ENCODE measurements at regions not wholly inside any gene's neighbourhood (a gene's known extent, or its start where the extent isn't known, plus 50 kb on each side); places are given as distances from the start of the nearest gene placed in this dataset.

DNA sequence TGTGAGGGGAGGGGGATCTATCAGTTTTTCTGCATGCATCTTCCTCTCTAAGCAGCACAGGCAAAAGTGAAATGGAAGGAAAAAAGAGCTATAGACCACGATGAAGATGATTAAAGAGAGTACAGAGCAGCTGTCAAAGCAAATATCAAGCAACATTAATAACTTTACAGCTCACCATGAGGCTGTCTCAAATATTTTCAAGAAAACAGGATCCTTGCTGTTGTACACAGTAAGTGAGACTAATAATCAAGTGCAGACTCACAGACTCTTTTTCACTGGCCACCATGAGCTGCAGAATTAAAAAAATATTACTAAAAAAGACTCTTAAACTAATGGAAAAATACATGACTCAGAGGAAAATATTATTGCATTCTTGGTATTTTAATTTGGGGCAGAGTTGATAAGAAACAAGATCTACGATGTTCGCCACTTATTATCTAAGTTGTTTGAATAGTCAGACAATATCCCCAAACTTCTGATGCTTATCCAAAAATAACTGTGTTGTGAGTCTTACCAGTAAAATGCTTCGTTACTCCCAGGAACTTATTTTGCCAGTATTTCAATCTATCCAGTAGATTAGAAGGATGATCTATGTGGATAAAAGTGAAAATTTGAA lies 817.5 kb upstream of the ALCAM start:
- DNase-seq (ENCODE audit: low read depth), result no peak
- H3K4me3 ChIP-seq (ENCODE audit: low read depth, low read length), result no peak overlapping the region
- TF ChIP-seq, protein P1, sequence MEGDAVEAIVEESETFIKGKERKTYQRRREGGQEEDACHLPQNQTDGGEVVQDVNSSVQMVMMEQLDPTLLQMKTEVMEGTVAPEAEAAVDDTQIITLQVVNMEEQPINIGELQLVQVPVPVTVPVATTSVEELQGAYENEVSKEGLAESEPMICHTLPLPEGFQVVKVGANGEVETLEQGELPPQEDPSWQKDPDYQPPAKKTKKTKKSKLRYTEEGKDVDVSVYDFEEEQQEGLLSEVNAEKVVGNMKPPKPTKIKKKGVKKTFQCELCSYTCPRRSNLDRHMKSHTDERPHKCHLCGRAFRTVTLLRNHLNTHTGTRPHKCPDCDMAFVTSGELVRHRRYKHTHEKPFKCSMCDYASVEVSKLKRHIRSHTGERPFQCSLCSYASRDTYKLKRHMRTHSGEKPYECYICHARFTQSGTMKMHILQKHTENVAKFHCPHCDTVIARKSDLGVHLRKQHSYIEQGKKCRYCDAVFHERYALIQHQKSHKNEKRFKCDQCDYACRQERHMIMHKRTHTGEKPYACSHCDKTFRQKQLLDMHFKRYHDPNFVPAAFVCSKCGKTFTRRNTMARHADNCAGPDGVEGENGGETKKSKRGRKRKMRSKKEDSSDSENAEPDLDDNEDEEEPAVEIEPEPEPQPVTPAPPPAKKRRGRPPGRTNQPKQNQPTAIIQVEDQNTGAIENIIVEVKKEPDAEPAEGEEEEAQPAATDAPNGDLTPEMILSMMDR (IDR thresholded peaks at IDR 0.05; ENCODE audit: low read depth, low read length, missing control alignments), result no peak

DNA sequence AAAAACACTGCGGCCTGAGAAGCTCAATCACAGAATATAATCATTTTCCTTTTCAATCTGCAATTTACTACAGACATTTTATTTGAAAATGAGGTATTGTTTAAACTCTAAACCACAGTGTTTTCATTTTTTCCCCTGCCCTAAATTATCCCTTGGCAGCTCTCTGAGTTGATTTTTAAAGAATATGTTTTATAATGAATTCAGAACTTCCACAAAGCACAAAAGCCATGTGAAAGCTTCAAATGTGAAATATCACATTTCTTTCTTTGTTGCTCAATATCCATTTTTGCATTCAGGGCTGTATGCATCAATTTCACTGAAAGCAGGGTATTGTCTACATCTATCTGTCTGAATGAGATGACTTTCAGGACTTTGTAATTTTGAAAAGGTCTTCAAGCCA lies 813.6 kb upstream of the ALCAM start:
- DNase-seq (ENCODE audit: low read depth), result no peak
- no peak overlapping the region for H3K4me3 ChIP-seq (ENCODE audit: low read depth, low read length)
- TF ChIP-seq, protein P1 (IDR thresholded peaks at IDR 0.05; ENCODE audit: low read depth, low read length, missing control alignments), result no peak

DNA sequence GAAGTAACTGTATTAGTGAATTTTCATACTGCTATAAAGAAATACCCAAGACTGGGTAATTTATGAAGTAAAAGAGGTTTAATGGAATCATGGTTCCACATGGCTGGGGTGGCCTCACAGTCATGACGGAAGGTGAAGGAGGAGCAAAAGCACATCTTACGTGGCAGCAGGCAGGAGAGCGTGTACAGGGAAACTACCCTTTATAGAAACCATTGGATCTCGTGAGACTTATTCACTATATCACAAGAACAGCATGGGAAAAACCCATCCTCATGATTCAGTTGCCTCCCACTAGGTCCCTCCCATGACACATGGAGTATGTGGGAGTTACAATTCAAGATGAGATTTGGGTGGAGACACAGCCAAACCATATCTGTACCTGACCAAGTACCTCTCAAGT lies 812.3 kb upstream of the ALCAM start:
- no peak for DNase-seq (ENCODE audit: low read depth)
- TF ChIP-seq, protein P1 (IDR thresholded peaks at IDR 0.05; ENCODE audit: low read depth, low read length, missing control alignments), result no peak
- H3K4me3 ChIP-seq (ENCODE audit: low read depth, low read length), result no peak overlapping the region

DNA sequence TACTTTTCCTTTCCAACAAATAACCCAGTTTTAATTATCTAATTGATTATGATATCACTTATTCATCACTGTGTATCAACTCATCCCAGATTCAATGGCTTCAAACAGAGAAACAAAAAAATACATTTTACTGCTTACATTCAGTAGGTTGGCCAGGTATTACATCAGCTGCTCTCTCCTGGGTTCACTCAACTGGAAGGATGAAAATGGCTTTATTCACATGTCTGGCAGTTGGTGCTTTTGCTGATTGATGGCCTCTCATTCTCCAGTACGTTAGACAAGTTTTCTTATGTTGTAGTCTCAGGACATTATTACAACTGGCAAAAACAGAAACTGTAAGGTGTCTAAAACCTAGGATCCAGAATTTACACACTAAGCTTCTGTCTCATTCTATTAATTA lies 811.0 kb upstream of the ALCAM start:
- DNase-seq (ENCODE audit: low read depth), result no peak
- TF ChIP-seq, protein P1 (IDR thresholded peaks at IDR 0.05; ENCODE audit: low read depth, low read length, missing control alignments), result no peak
- H3K4me3 ChIP-seq (ENCODE audit: low read depth, low read length), result no peak overlapping the region

DNA sequence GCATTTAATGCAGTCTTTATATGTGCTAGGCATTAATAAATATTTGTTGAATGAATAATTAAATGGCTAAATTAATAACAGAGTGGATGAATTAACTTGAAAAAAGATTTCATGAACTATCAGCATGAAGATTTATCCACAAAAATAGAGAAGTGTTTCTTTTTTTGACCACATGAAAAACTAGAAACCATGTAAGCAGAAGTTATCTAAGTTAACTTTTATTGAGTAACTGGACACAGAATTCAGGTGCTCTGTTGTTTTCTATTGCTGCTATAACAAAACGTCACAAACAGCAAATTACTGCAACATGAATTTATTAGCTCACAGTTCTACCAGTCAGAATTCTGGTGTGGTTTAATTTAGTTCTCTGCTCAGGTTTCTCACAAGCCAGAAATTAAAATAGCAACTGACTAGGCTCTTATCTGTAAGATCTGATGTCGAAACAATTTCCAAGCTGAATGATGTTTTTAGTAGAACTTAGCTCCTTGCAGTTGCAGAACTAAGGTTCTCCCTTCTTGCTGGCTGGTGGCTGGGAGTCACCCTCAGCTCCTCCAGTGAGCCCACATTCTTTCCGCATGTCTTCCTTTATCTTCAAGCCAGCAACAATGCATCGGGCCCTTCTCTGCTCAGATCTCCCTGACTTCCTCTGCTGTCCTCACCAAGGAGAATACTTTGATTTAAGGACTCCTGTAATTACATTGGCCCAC lies 810.2 kb upstream of the ALCAM start:
- DNase-seq (ENCODE audit: low read depth), result no peak
- H3K4me3 ChIP-seq (ENCODE audit: low read depth, low read length), result no peak overlapping the region
- TF ChIP-seq, protein P1 (IDR thresholded peaks at IDR 0.05; ENCODE audit: low read depth, low read length, missing control alignments), result no peak

DNA sequence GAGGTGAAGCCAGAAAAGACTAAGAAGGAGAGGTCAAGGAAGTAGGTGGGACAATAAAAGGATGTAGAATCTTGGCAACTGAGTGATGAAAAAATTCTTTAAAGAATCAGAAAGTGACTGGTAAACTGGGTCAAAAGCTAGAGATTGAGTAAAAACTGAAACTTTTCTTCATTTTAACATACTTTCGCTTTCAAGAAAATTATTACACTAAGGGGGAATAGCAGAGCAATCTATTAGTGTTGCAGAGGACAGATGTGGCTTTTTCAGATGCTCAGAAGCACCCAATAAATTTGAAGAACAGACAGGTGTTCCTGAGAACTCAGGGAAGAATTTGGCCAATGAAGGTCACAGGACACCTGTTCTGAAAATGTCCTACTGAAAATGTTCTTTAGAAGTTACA lies 805.4 kb upstream of the ALCAM start:
- H3K4me3 ChIP-seq (ENCODE audit: low read depth, low read length), result no peak overlapping the region
- TF ChIP-seq, protein P1 (IDR thresholded peaks at IDR 0.05; ENCODE audit: low read depth, low read length, missing control alignments), result no peak
- no peak for DNase-seq (ENCODE audit: low read depth)

All from GM12864 (cell line).